HCT116 (cell line): ENCODE measurements at regions not wholly inside any gene's neighbourhood (a gene's known extent, or its start where the extent isn't known, plus 50 kb on each side); places are given as distances from the start of the nearest gene placed in this dataset.

Source experiments
- ELF1 ChIP-seq: IDR thresholded peaks from 2 replicates; pipeline ENCODE4 v1.6.1; 2012; ENCODE audit warnings: low read depth, borderline replicate concordance
- EZH2 ChIP-seq: fragments of 200-600 bp; sonication (generic); IDR thresholded peaks from 2 replicates; pipeline ENCODE4 v1.6.1; 2017; ENCODE audit warnings: antibody characterized with exemption, mixed run types
- POLR2A ChIP-seq: IDR thresholded peaks from 2 replicates; pipeline ENCODE4 v1.7.0; 2011; ENCODE audit warnings: borderline replicate concordance; ENCODE audit not compliant: insufficient read depth, insufficient read length; ENCODE audit errors: extremely low read depth
- YY1 ChIP-seq: IDR thresholded peaks from 2 replicates; pipeline ENCODE4 v1.6.1; 2011; ENCODE audit warnings: low read length, low read depth, moderate library complexity, mild to moderate bottlenecking; ENCODE audit not compliant: insufficient replicate concordance; ENCODE audit errors: extremely low read depth
- TF ChIP-seq, protein P1 (sequence below), 3 experiments: fragments of 200-600 bp in 1 of 3; sonication (generic) in 1 of 3; IDR thresholded peaks in 2 of 3; conservative IDR thresholded peaks in 1 of 3; 2 replicates each; pipeline ENCODE4 v1.5.1; 2012 to 2017; ENCODE audit warnings: low read depth in 2 of 3, low read length in 2 of 3, antibody characterized with exemption in 1 of 3, borderline replicate concordance in 1 of 3, control low read depth in 1 of 3, mild to moderate bottlenecking in 1 of 3, mixed read lengths in 1 of 3, mixed run types in 1 of 3, moderate library complexity in 1 of 3; ENCODE audit not compliant: insufficient read depth in 1 of 3

DNA sequence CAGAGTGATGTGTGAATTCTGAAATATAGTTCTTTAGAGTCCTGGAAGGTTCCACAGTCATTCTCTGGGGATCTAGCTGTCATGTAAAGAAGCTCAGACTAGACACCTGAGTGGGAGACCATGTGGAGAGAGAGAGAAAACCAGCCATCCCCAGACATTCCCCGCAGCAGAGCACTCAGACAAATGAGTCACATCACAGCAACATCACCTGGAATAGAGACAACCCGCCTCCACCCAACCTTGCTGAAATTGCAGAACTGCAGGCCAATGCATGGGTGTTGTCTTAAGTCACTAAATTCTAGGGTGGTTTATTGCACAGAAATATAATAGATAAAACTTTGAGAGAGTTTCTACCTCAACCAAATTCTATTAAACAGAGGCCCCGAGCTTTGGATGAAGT is 392.0 kb upstream of the DYNLRB2 start:
- TF ChIP-seq EZH2 (no peak), YY1 (no peak), ELF1 (no peak), POLR2A (no peak)
- TF ChIP-seq, protein P1, sequence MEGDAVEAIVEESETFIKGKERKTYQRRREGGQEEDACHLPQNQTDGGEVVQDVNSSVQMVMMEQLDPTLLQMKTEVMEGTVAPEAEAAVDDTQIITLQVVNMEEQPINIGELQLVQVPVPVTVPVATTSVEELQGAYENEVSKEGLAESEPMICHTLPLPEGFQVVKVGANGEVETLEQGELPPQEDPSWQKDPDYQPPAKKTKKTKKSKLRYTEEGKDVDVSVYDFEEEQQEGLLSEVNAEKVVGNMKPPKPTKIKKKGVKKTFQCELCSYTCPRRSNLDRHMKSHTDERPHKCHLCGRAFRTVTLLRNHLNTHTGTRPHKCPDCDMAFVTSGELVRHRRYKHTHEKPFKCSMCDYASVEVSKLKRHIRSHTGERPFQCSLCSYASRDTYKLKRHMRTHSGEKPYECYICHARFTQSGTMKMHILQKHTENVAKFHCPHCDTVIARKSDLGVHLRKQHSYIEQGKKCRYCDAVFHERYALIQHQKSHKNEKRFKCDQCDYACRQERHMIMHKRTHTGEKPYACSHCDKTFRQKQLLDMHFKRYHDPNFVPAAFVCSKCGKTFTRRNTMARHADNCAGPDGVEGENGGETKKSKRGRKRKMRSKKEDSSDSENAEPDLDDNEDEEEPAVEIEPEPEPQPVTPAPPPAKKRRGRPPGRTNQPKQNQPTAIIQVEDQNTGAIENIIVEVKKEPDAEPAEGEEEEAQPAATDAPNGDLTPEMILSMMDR (IDR thresholded peaks at IDR 0.05 in 2 of 3, conservative IDR thresholded peaks at IDR 0.05 in 1 of 3; ENCODE audit: borderline replicate concordance in 1 of 3, insufficient read depth in 1 of 3, low read depth in 2 of 3, low read length in 2 of 3): no peak
